ENCODE measurements at regions not wholly inside any gene's neighbourhood (a gene's known extent, or its start where the extent isn't known, plus 50 kb on each side); places are given as distances from the start of the nearest gene placed in this dataset.

GRCh38 chr5:124220418-124220817 is 526.0 kb downstream of the ZNF608 start:
- ChIA-PET CTCF (no interaction called here), POLR2A (no interaction called here), RAD21 (ENCODE audit: low non-redundant PET in 1 of 2, low total read pairs in 2 of 2, uncharacterized antibody in 2 of 2, unreplicated experiment in 2 of 2) (no interaction called here)
- H4K20me1 ChIP-seq (ENCODE audit: insufficient read depth) = no peaks in the 10 kb centered on the region
- H3K4me1 ChIP-seq (ENCODE audit: control insufficient read depth in 1 of 2, insufficient read depth in 2 of 2, low read length in 2 of 2) = no peaks in the 10 kb centered on the region
- H3K36me3 ChIP-seq (ENCODE audit: control insufficient read depth in 1 of 2, insufficient read depth in 2 of 2, low read length in 2 of 2) = no peaks in the 10 kb centered on the region
- H3K27ac ChIP-seq (ENCODE audit: low read depth, low read length) = no peak overlapping the region
- no peak overlapping the region for H3K4me3 ChIP-seq (replicated peaks in 1 of 2; ENCODE audit: low read depth in 1 of 2, low read length in 2 of 2)
- DNase-seq (ENCODE audit: low read depth, low spot score) (no peak), ATAC-seq (no peak)
- TF ChIP-seq CEBPB (IDR thresholded peaks at IDR 0.05; ENCODE audit: low read depth) (no peak), SRF (IDR thresholded peaks at IDR 0.05; ENCODE audit: low read depth) (no peak), ATF3 (IDR thresholded peaks at IDR 0.05) (no peak), EZH2phosphoT487 (IDR thresholded peaks at IDR 0.05; ENCODE audit: borderline replicate concordance) (no peak), SP1 (IDR thresholded peaks at IDR 0.05; ENCODE audit: low read depth) (no peak), FOSL1 (IDR thresholded peaks at IDR 0.05; ENCODE audit: low read depth) (no peak), CBX3 (IDR thresholded peaks at IDR 0.05; ENCODE audit: low read depth) (no peak), RAD21 (IDR thresholded peaks at IDR 0.05; ENCODE audit: low read depth) (no peak), ELF1 (IDR thresholded peaks at IDR 0.05; ENCODE audit: borderline replicate concordance, low read depth) (no peak), TCF7L2 (IDR thresholded peaks at IDR 0.05; ENCODE audit: borderline replicate concordance, extremely low read depth, insufficient read depth, insufficient read length) (no peak), POLR2AphosphoS5 (IDR thresholded peaks at IDR 0.05; ENCODE audit: low read depth, low read length) (no peak)
- TF ChIP-seq, protein P1, sequence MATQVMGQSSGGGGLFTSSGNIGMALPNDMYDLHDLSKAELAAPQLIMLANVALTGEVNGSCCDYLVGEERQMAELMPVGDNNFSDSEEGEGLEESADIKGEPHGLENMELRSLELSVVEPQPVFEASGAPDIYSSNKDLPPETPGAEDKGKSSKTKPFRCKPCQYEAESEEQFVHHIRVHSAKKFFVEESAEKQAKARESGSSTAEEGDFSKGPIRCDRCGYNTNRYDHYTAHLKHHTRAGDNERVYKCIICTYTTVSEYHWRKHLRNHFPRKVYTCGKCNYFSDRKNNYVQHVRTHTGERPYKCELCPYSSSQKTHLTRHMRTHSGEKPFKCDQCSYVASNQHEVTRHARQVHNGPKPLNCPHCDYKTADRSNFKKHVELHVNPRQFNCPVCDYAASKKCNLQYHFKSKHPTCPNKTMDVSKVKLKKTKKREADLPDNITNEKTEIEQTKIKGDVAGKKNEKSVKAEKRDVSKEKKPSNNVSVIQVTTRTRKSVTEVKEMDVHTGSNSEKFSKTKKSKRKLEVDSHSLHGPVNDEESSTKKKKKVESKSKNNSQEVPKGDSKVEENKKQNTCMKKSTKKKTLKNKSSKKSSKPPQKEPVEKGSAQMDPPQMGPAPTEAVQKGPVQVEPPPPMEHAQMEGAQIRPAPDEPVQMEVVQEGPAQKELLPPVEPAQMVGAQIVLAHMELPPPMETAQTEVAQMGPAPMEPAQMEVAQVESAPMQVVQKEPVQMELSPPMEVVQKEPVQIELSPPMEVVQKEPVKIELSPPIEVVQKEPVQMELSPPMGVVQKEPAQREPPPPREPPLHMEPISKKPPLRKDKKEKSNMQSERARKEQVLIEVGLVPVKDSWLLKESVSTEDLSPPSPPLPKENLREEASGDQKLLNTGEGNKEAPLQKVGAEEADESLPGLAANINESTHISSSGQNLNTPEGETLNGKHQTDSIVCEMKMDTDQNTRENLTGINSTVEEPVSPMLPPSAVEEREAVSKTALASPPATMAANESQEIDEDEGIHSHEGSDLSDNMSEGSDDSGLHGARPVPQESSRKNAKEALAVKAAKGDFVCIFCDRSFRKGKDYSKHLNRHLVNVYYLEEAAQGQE (IDR thresholded peaks at IDR 0.05; ENCODE audit: low read depth) = no peak
- no peak overlapping the region for H2AFZ ChIP-seq (ENCODE audit: low read depth, low read length, poor library complexity, severe bottlenecking)
- H3K9ac ChIP-seq (ENCODE audit: low read length) = no peak overlapping the region
- BruUV-seq (replicated peaks) = no TSS peak
- intact Hi-C loops (cut with micrococcal nuclease) = no loop called here
- H3K79me2 ChIP-seq (ENCODE audit: insufficient read depth, low read length) = no peaks in the 10 kb centered on the region
- no peaks in the 10 kb centered on the region for H3K27me3 ChIP-seq (ENCODE audit: insufficient read depth, low read length)
- H3K9me2 ChIP-seq (ENCODE audit: insufficient read depth) = no peaks in the 10 kb centered on the region
- H3K9me3 ChIP-seq (ENCODE audit: control insufficient read depth in 1 of 2, insufficient read depth in 1 of 2, low read depth in 1 of 2, low read length in 2 of 2) = no peaks in the 10 kb centered on the region
- no peak overlapping the region for H3K4me2 ChIP-seq (ENCODE audit: low read length)

Measured in HCT116 (cell line).